AG04450 (cell line): ENCODE measurements at regions not wholly inside any gene's neighbourhood (a gene's known extent, or its start where the extent isn't known, plus 50 kb on each side); places are given as distances from the start of the nearest gene placed in this dataset.
"Not testable (repeated sequence)": the region's sequence is repeated elsewhere in the genome, so short reads cannot be mapped to it uniquely, and the experiment has no call there.

Experiments used
- CTCF ChIA-PET: fragments of 300-600, 350-600 bp; formaldehyde crosslinking; extraction: SDS; loops from one replicate; lab custom pipeline; 2022; ENCODE audit warnings: antibody characterized with exemption, inconsistent platforms; lab: Charles Lee
- POLR2A ChIA-PET: fragments of 350-600 bp; formaldehyde crosslinking; extraction: SDS; loops from one replicate; lab custom pipeline; 2021; ENCODE audit warnings: antibody characterized with exemption, inconsistent platforms; lab: Yijun Ruan, JAX
- DNase-seq: peaks from one replicate; pipeline ENCODE4 v3.0.0-alpha.2; 2011; ENCODE audit warnings: low read depth, low spot score
- H3K27ac ChIP-seq: one replicate; pipeline ENCODE4 v1.5.1; 2012; ENCODE audit warnings: low read depth, low read length, control low read depth
- H3K27me3 ChIP-seq: one replicate; pipeline ENCODE4 v1.6.0; 2012; ENCODE audit warnings: low read length; ENCODE audit not compliant: control insufficient read depth, insufficient read depth
- H3K4me3 ChIP-seq: 2 replicates; pipeline ENCODE4 v1.5.1; 2011; ENCODE audit warnings: mild to moderate bottlenecking, low read depth, low read length, control low read depth
- H3K9me3 ChIP-seq: 2 replicates; pipeline ENCODE4 v1.5.1; 2012; ENCODE audit warnings: low read length; ENCODE audit not compliant: control insufficient read depth, insufficient read depth
- CTCF ChIP-seq: IDR thresholded peaks from 2 replicates; pipeline ENCODE4 v1.5.1; 2011; ENCODE audit warnings: low read depth, low read length, control low read depth, inconsistent platforms

DNA sequence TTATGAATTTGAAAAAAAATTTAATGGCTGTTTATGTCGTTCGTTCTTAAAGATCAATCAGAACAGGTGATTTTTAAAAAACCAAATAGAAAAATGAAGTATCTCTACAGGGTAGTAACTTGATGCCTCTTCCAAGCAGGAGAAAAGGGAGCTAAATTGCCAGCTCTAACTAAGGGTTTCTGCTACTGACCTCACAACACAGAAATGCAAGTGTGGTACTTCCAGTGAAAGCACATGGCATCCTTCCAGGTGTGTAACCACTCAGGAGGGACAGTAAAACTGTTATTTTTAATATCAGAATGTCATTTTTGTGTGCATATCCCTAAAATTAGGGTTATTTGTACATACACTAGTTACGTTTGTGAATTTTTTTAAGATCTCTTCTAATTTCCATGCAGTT lies 116.8 kb upstream of the ZCCHC13 start:
- Histone ChIP-seq H3K27ac (no peak overlapping the region), H3K9me3 (no peaks in the 10 kb centered on the region), H3K27me3 (no peaks in the 10 kb centered on the region), H3K4me3 (no peak overlapping the region)
- POLR2A ChIA-PET: no interaction called here
- no peak for TF ChIP-seq CTCF
- CTCF ChIA-PET: no interaction called here
- no peak for DNase-seq

DNA sequence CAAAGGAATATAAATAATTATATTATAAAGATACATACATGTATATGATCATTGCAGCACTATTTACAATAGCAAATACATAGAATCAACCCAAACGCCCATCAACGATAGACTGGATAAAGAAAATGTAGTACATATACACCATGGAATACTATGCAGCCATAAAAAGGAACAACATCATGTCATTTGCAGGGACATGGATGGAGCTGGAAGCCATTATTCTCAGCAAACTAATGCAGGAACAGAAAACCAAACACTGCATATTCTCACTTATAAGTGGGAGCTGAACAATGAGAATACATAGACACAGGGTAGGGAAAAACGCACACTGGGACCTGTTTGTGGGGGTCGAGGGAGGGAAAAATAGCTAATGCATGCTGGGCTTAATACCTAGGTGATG lies 120.9 kb upstream of the ZCCHC13 start:
- H3K27ac ChIP-seq, CTCF ChIA-PET, H3K9me3 ChIP-seq, H3K27me3 ChIP-seq, POLR2A ChIA-PET, DNase-seq, H3K4me3 ChIP-seq: not testable (repeated sequence)

GRCh38 chrX:74181976-74182375 lies 122.0 kb upstream of the ZCCHC13 start:
- POLR2A ChIA-PET, H3K27me3 ChIP-seq, CTCF ChIA-PET, H3K27ac ChIP-seq, DNase-seq, H3K9me3 ChIP-seq, H3K4me3 ChIP-seq: not testable (repeated sequence)

GRCh38 chrX:74180716-74181115 lies 123.3 kb upstream of the ZCCHC13 start:
- no peaks in the 10 kb centered on the region for H3K27me3 ChIP-seq
- CTCF ChIA-PET: no interaction called here
- H3K4me3 ChIP-seq: no peak overlapping the region
- no peak for TF ChIP-seq CTCF
- DNase-seq: no peak
- no peaks in the 10 kb centered on the region for H3K9me3 ChIP-seq
- H3K27ac ChIP-seq: no peak overlapping the region
- POLR2A ChIA-PET: no interaction called here

GRCh38 chrX:74179990-74180389 lies 124.0 kb upstream of the ZCCHC13 start:
- Histone ChIP-seq H3K9me3 (no peaks in the 10 kb centered on the region), H3K4me3 (no peak overlapping the region), H3K27ac (no peak overlapping the region), H3K27me3 (no peaks in the 10 kb centered on the region)
- no peak for DNase-seq
- no peak for TF ChIP-seq CTCF
- POLR2A ChIA-PET: no interaction called here
- CTCF ChIA-PET: no interaction called here

- Histone ChIP-seq H3K4me3 (no peak overlapping the region), H3K27ac (no peak overlapping the region), H3K27me3 (no peaks in the 10 kb centered on the region), H3K9me3 (no peaks in the 10 kb centered on the region)
- POLR2A ChIA-PET: no interaction called here
- CTCF ChIA-PET: no interaction called here
- no peak for TF ChIP-seq CTCF
- DNase-seq: no peak
These were observed 124.5 kb upstream of the ZCCHC13 start for GRCh38 chrX:74179499-74179898.
